H9 (cell line): ENCODE measurements at regions not wholly inside any gene's neighbourhood (a gene's known extent, or its start where the extent isn't known, plus 50 kb on each side); places are given as distances from the start of the nearest gene placed in this dataset.

ENCODE experiments used
- DNase-seq: peaks from one replicate; pipeline ENCODE4 v3.0.0-alpha.2; 2017
- H2AFZ ChIP-seq: one replicate; pipeline ENCODE4 v1.6.1; 2013; ENCODE audit warnings: mild to moderate bottlenecking, low read length, control low read depth, moderate library complexity
- H2AK5ac ChIP-seq: 2 replicates; pipeline ENCODE4 v1.6.1; 2013; ENCODE audit warnings: low read length, control low read depth, mixed read lengths; ENCODE audit not compliant: insufficient read length
- H2BK120ac ChIP-seq: one replicate; pipeline ENCODE4 v1.6.1; 2013; ENCODE audit warnings: low read depth, mild to moderate bottlenecking, low read length, control low read depth, inconsistent platforms; ENCODE audit not compliant: poor library complexity, severe bottlenecking
- H2BK12ac ChIP-seq: 2 replicates; pipeline ENCODE4 v1.6.1; 2013; ENCODE audit warnings: low read length, control low read depth, mixed read lengths, low read depth; ENCODE audit not compliant: insufficient read length
- H2BK15ac ChIP-seq: 2 replicates; pipeline ENCODE4 v1.6.1; 2013; ENCODE audit warnings: low read depth, low read length, control low read depth
- H2BK20ac ChIP-seq: one replicate; pipeline ENCODE4 v1.6.1; 2013; ENCODE audit warnings: low read depth, mild to moderate bottlenecking, low read length, control low read depth, inconsistent platforms; ENCODE audit not compliant: poor library complexity, severe bottlenecking
- H2BK5ac ChIP-seq: 2 replicates; pipeline ENCODE4 v1.6.1; 2013; ENCODE audit warnings: low read length, control low read depth, mixed read lengths; ENCODE audit not compliant: insufficient read length
- H3K14ac ChIP-seq: 2 replicates; pipeline ENCODE4 v1.6.1; 2013; ENCODE audit warnings: low read length, control low read depth; ENCODE audit not compliant: insufficient read depth
- H3K18ac ChIP-seq: 2 replicates; pipeline ENCODE4 v1.6.1; 2013; ENCODE audit warnings: low read depth, mild to moderate bottlenecking, mixed read lengths, low read length, control low read depth; ENCODE audit not compliant: insufficient read length
- H3K23ac ChIP-seq: 2 replicates; pipeline ENCODE4 v1.6.1; 2013; ENCODE audit warnings: low read length, control low read depth, mixed read lengths, low read depth; ENCODE audit not compliant: insufficient read length
- H3K23me2 ChIP-seq: 2 replicates; pipeline ENCODE4 v1.6.1; 2013; ENCODE audit warnings: low read depth, mild to moderate bottlenecking, mixed read lengths, low read length, control low read depth; ENCODE audit not compliant: insufficient read length, poor library complexity, severe bottlenecking
- H3K27ac ChIP-seq: 2 replicates; pipeline ENCODE4 v1.5.1; 2013; ENCODE audit warnings: low read length, control low read depth, mixed read lengths, low read depth; ENCODE audit not compliant: insufficient read length
- H3K27me3 ChIP-seq: 2 replicates; pipeline ENCODE4 v1.6.1; 2013; ENCODE audit warnings: low read length, control low read depth, inconsistent platforms; ENCODE audit not compliant: insufficient read depth
- H3K4ac ChIP-seq: 2 replicates; pipeline ENCODE4 v1.6.1; 2013; ENCODE audit warnings: low read depth, mild to moderate bottlenecking, control low read depth, inconsistent platforms, low read length, moderate library complexity
- H3K4me1 ChIP-seq: 2 replicates; pipeline ENCODE4 v1.6.1; 2013; ENCODE audit warnings: low read length, control low read depth, inconsistent platforms; ENCODE audit not compliant: insufficient read depth
- H3K4me2 ChIP-seq: 2 replicates; pipeline ENCODE4 v1.6.1; 2013; ENCODE audit warnings: low read length, control low read depth, mixed read lengths; ENCODE audit not compliant: insufficient read length, insufficient read depth
- H3K56ac ChIP-seq: 2 replicates; pipeline ENCODE4 v1.6.1; 2013; ENCODE audit warnings: low read depth, mild to moderate bottlenecking, mixed read lengths, low read length, control low read depth; ENCODE audit not compliant: insufficient read length
- H3K79me1 ChIP-seq: 2 replicates; pipeline ENCODE4 v1.6.1; 2013; ENCODE audit warnings: low read depth, mild to moderate bottlenecking, moderate library complexity, low read length, control low read depth, inconsistent platforms; ENCODE audit not compliant: insufficient read depth, poor library complexity, severe bottlenecking
- H3K79me2 ChIP-seq: 2 replicates; pipeline ENCODE4 v1.6.1; 2013; ENCODE audit warnings: low read length, control low read depth, inconsistent platforms; ENCODE audit not compliant: insufficient read depth
- H3K9ac ChIP-seq: 2 replicates; pipeline ENCODE4 v1.6.1; 2013; ENCODE audit warnings: low read length, control low read depth, mixed read lengths; ENCODE audit not compliant: insufficient read length; ENCODE audit errors: extremely low read depth
- H3K9me3 ChIP-seq: one replicate; pipeline ENCODE4 v1.6.1; 2013; ENCODE audit warnings: low read depth, low read length, inconsistent platforms; ENCODE audit not compliant: control insufficient read depth
- H3T11ph ChIP-seq: one replicate; pipeline ENCODE4 v1.6.1; 2013; ENCODE audit warnings: mild to moderate bottlenecking, low read length, control low read depth, inconsistent platforms
- H4K20me1 ChIP-seq: one replicate; pipeline ENCODE4 v1.6.1; 2013; ENCODE audit not compliant: control insufficient read depth, insufficient read length, insufficient read depth
- H4K5ac ChIP-seq: 2 replicates; pipeline ENCODE4 v1.6.1; 2013; ENCODE audit warnings: low read depth, mild to moderate bottlenecking, mixed read lengths, low read length, control low read depth; ENCODE audit not compliant: insufficient read length
- H4K8ac ChIP-seq: replicated peaks from 2 replicates; pipeline ENCODE4 v1.6.1; 2013; ENCODE audit warnings: low read length, control low read depth, mixed read lengths, low read depth; ENCODE audit not compliant: insufficient read length
- H4K91ac ChIP-seq: 2 replicates; pipeline ENCODE4 v1.6.1; 2013; ENCODE audit warnings: low read depth, mild to moderate bottlenecking, moderate library complexity, mixed read lengths, low read length, control low read depth; ENCODE audit not compliant: insufficient read length
- H3K27ac Mint-ChIP-seq, 3 experiments: 2 replicates in 2 of 3; 3 replicates in 1 of 3; pipeline ENCODE4 v1.8.0; 2020 to 2021; ENCODE audit warnings: mixed read lengths in 3 of 3, mild to moderate bottlenecking in 1 of 3, moderate library complexity in 1 of 3
- H3K27me3 Mint-ChIP-seq: 2 replicates; pipeline ENCODE4 v1.8.0; 2021; ENCODE audit warnings: low read depth, mild to moderate bottlenecking, moderate library complexity, mixed read lengths
- H3K36me3 Mint-ChIP-seq, 3 experiments: 2 replicates in 2 of 3; 3 replicates in 1 of 3; pipeline ENCODE4 v1.8.0; 2020 to 2021; ENCODE audit warnings: low read depth in 3 of 3, mixed read lengths in 3 of 3; ENCODE audit not compliant: insufficient read depth in 1 of 3
- H3K4me1 Mint-ChIP-seq, 2 experiments: 2 replicates each; pipeline ENCODE4 v1.8.0; 2020; ENCODE audit warnings: mixed read lengths in 2 of 2
- H3K4me3 Mint-ChIP-seq, 2 experiments: 2 replicates in 1 of 2; 3 replicates in 1 of 2; pipeline ENCODE4 v1.8.0; 2020 to 2021; ENCODE audit warnings: mild to moderate bottlenecking in 2 of 2, mixed read lengths in 2 of 2, moderate library complexity in 1 of 2
- H3K9me3 Mint-ChIP-seq, 2 experiments: 2 replicates in 1 of 2; 3 replicates in 1 of 2; pipeline ENCODE4 v1.8.0; 2020; ENCODE audit warnings: mild to moderate bottlenecking in 2 of 2, mixed read lengths in 2 of 2, moderate library complexity in 1 of 2
- CTCF ChIP-seq: fragments of 200-600 bp; sonication (generic); conservative IDR thresholded peaks from 3 replicates; pipeline ENCODE4 v1.8.0; 2021; ENCODE audit warnings: antibody characterized with exemption, mild to moderate bottlenecking
- WGBS: extraction: QIAGEN DNeasy Blood & Tissue Kit; methylation state at CpG from one replicate; pipeline ENCODE4 v1.1.7; 2013; ENCODE audit warnings: missing lambda C conversion rate, low lambda C conversion rate, mixed read lengths; ENCODE audit not compliant: insufficient read length; ENCODE audit errors: extremely low coverage; 5-methylcytosine and 5-hydroxymethylcytosine counted together

GRCh38 chr22:47504962-47505361 lies 742.5 kb downstream of the TBC1D22A start:
- no peak overlapping the region for H4K5ac ChIP-seq
- no CpG with 5 or more reads among the region's 3 CpGs for WGBS
- no peak overlapping the region for H2AK5ac ChIP-seq
- H3K4me1 ChIP-seq: no peaks in the 10 kb centered on the region
- peaks cover 5% of the 10 kb centered on the region for H3K27me3 Mint-ChIP-seq
- no peak overlapping the region for H3T11ph ChIP-seq
- no peaks in the 10 kb centered on the region for H3K23me2 ChIP-seq
- peaks cover 65 to 80% of the 10 kb centered on the region in 2 experiments for H3K9me3 Mint-ChIP-seq
- no peak overlapping the region for H3K4me3 Mint-ChIP-seq
- H3K18ac ChIP-seq: no peak overlapping the region
- H2BK5ac ChIP-seq: no peak overlapping the region
- H3K27me3 ChIP-seq: no peaks in the 10 kb centered on the region
- H2AFZ ChIP-seq: no peak overlapping the region
- H4K8ac ChIP-seq: no peak overlapping the region
- H3K4ac ChIP-seq: no peak overlapping the region
- no peak overlapping the region for H3K23ac ChIP-seq
- H3K4me2 ChIP-seq: no peak overlapping the region
- no peak for DNase-seq
- no peak overlapping the region for H3K27ac Mint-ChIP-seq
- H2BK120ac ChIP-seq: no peak overlapping the region
- no peak overlapping the region for H2BK12ac ChIP-seq
- no peak overlapping the region for H3K9ac ChIP-seq
- H2BK20ac ChIP-seq: no peak overlapping the region
- TF ChIP-seq CTCF: no peak
- H3K4me1 Mint-ChIP-seq: no peaks in the 10 kb centered on the region
- H3K27ac ChIP-seq: no peak overlapping the region
- H3K14ac ChIP-seq: no peak overlapping the region
- H3K79me1 ChIP-seq: no peaks in the 10 kb centered on the region
- H3K79me2 ChIP-seq: no peaks in the 10 kb centered on the region
- no peak overlapping the region for H4K91ac ChIP-seq
- H3K36me3 Mint-ChIP-seq: peaks cover 0 to 18% (median 2%) of the 10 kb centered on the region in 3 experiments; a peak in 4 of 7 replicates
- no peak overlapping the region for H3K56ac ChIP-seq
- no peaks in the 10 kb centered on the region for H4K20me1 ChIP-seq
- peaks cover 44% of the 10 kb centered on the region for H3K9me3 ChIP-seq
- H2BK15ac ChIP-seq: no peak overlapping the region
